Ishikawa (cell line): ENCODE measurements at regions not wholly inside any gene's neighbourhood (a gene's known extent, or its start where the extent isn't known, plus 50 kb on each side); places are given as distances from the start of the nearest gene placed in this dataset.

Experiments used
- EP300 ChIP-seq: IDR thresholded peaks from 2 replicates; pipeline ENCODE4 v1.6.1; 2012; ENCODE audit warnings: borderline replicate concordance
- FOXM1 ChIP-seq: IDR thresholded peaks from 2 replicates; pipeline ENCODE4 v1.6.1; 2012; ENCODE audit warnings: low read depth, borderline replicate concordance
- TAF1 ChIP-seq: IDR thresholded peaks from 2 replicates; pipeline ENCODE4 v1.6.1; 2012; ENCODE audit warnings: low read depth, mild to moderate bottlenecking

- TF ChIP-seq TAF1: no peak
- TF ChIP-seq FOXM1: no peak
- TF ChIP-seq EP300: no peak
These were observed 83.2 kb upstream of the IRX4 start for GRCh38 chr5:1965925-1966324.
